WTC11 (cell line): ENCODE measurements at regions not wholly inside any gene's neighbourhood (a gene's known extent, or its start where the extent isn't known, plus 50 kb on each side); places are given as distances from the start of the nearest gene placed in this dataset.

Experiments
- AFF4 ChIP-seq: sonication (generic); formaldehyde crosslinking; IDR thresholded peaks from 2 replicates; pipeline ENCODE4 v1.8.1; 2023; ENCODE audit warnings: mild to moderate bottlenecking, missing genetic modification reagents, borderline replicate concordance
- ATF2 ChIP-seq: sonication (generic); formaldehyde crosslinking; IDR thresholded peaks from 2 replicates; pipeline ENCODE4 v1.8.1; 2022; ENCODE audit warnings: low read depth, missing genetic modification reagents, borderline replicate concordance
- ATF6 ChIP-seq: sonication (generic); formaldehyde crosslinking; IDR thresholded peaks from 2 replicates; pipeline ENCODE4 v1.8.1; 2023; ENCODE audit warnings: mild to moderate bottlenecking, missing genetic modification reagents
- CTCF ChIP-seq: fragments of 200-600 bp; IDR thresholded peaks from 2 replicates; pipeline ENCODE4 v1.8.0; 2022; ENCODE audit warnings: antibody characterized with exemption
- E2F4 ChIP-seq: sonication (generic); formaldehyde crosslinking; IDR thresholded peaks from 2 replicates; pipeline ENCODE4 v1.8.1; 2022; ENCODE audit warnings: low read depth, mild to moderate bottlenecking, moderate library complexity, missing genetic modification reagents, borderline replicate concordance
- GABPB1 ChIP-seq: sonication (generic); formaldehyde crosslinking; IDR thresholded peaks from 2 replicates; pipeline ENCODE4 v1.8.1; 2023; ENCODE audit warnings: mild to moderate bottlenecking, missing genetic modification reagents
- JUN ChIP-seq: sonication (generic); formaldehyde crosslinking; IDR thresholded peaks from 2 replicates; pipeline ENCODE4 v1.8.0; 2023; ENCODE audit warnings: mild to moderate bottlenecking, missing genetic modification reagents
- MAX ChIP-seq: sonication (generic); formaldehyde crosslinking; IDR thresholded peaks from 2 replicates; pipeline ENCODE4 v1.8.0; 2022; ENCODE audit warnings: mild to moderate bottlenecking, missing genetic modification reagents
- NFYB ChIP-seq: sonication (generic); formaldehyde crosslinking; conservative IDR thresholded peaks from 2 replicates; pipeline ENCODE4 v1.8.0; 2022; ENCODE audit warnings: low read depth, missing genetic modification reagents
- NR1H2 ChIP-seq: sonication (generic); formaldehyde crosslinking; IDR thresholded peaks from 2 replicates; pipeline ENCODE4 v1.9.0; 2021; ENCODE audit warnings: mild to moderate bottlenecking, moderate library complexity, missing genetic modification reagents
- PRDM15 ChIP-seq: sonication (generic); formaldehyde crosslinking; IDR thresholded peaks from 2 replicates; pipeline ENCODE4 v1.8.0; 2022; ENCODE audit warnings: missing genetic modification reagents
- ZNF317 ChIP-seq: sonication (generic); formaldehyde crosslinking; IDR thresholded peaks from 2 replicates; pipeline ENCODE4 v1.8.1; 2023; ENCODE audit warnings: low read depth, mild to moderate bottlenecking, moderate library complexity, missing genetic modification reagents, borderline replicate concordance
- ZSCAN18 ChIP-seq: fragments of 250-450 bp; sonication (Bioruptor Pico); IDR thresholded peaks from 2 replicates; pipeline ENCODE4 v2.1.2; 2022; ENCODE audit warnings: mild to moderate bottlenecking, moderate library complexity

GRCh38 chr9:79801459-79801858, 229.7 kb downstream of the TLE4 start:
- TF ChIP-seq PRDM15 (CRISPR knock-in tag) (no peak), CTCF (no peak), E2F4 (CRISPR knock-in tag) (no peak), NFYB (CRISPR knock-in tag) (no peak), AFF4 (CRISPR knock-in tag) (no peak), GABPB1 (CRISPR knock-in tag) (no peak), MAX (CRISPR knock-in tag) (no peak), ZSCAN18 (no peak), ZNF317 (no peak), NR1H2 (CRISPR knock-in tag) (no peak), ATF2 (no peak), JUN (CRISPR knock-in tag) (no peak), ATF6 (no peak)
